ENCODE measurements at regions not wholly inside any gene's neighbourhood (a gene's known extent, or its start where the extent isn't known, plus 50 kb on each side); places are given as distances from the start of the nearest gene placed in this dataset.

DNA sequence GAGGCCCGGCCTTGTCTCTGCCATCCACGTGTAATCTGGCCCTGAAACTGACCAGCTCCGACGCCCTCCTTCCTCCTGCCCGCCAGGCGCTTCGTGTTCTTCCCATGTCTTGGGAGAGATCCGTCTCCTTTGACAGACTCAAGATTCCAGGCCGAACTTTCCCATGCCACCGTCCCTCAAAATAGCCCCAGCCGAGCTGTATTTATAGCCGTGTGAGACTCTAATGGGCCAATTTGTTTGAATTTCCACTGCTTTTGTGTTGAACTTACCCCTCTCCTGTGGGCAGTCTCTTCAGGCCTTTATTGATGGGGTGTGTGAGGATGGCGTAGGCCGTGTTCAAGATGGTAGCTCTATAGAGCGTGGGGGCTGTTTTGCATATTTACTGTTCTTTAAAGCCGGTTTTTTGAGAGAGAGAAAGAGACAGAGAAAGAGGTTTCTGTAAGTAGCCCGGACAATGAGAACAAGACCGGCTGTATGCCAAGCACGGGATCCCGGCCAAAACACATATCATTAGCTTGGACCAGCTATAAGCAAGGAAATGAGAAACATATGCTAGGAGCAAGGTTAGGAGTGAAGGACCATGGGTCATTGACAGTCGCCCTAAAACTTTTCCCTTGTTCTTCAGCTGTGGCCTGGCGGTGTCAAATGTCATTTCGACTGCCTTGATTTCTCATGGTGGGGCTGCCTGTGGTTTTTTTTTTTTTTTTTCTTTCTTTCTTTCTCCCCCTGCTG is 124.5 kb upstream of the ZFHX3 start:
- DNase-seq = no peak

DNA sequence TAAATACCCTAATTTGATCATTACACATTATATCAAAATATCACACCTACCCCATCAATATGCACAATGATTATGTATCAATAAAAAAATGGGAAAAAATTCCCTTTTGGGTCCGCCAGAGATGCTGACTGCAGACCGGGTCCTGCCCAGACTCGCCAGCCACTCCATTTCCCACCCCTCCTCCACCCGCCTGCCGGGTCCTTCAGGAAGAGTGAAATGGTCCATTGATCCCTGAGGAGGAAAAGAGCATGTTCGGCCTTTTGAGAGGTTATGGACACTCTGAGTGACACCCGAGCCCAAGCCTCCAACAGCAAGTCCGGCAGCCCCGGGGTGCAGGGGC is 123.9 kb upstream of the ZFHX3 start:
- DNase-seq = no peak

DNA sequence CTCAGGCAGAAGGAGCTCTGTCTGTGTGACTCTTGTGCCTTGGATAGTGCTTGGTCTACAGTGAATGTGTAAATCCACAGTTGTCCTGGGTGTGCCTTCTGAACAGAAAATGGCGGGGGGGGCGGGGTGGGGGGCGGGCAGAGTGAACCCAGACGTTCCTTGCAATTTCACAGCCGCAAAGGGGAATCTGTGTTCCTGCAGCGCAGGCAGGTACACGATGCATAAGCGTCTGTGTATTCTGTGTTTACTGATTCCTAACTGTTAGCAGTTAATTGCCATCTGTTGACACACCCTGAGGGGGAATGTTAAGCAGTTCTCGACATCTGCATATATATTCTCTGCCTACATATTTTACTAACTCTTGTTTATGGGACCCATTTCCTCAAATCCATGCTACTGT is 123.5 kb upstream of the ZFHX3 start:
- no peak for DNase-seq

DNA sequence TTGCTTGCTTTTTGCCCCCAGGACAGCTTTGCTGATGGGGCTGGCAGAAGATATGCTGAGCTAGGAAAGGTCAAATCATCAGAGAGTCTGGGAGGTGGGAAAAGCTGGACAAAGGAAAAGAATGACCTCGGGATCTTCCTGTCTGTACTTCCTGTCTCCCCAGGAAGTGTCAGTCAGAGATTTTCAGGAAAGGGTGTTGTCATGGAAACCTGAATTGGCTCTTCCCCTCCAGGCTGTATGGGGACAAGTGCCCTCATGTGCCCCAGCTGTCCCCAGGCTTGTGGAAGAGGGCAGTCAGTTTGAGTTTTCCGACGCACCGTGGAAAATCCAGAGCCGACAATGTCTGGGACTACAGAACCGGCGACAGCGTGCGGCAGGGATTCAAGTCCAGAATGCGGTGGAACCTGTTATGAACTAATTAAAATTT is 122.7 kb upstream of the ZFHX3 start:
- DNase-seq = no peak

DNA sequence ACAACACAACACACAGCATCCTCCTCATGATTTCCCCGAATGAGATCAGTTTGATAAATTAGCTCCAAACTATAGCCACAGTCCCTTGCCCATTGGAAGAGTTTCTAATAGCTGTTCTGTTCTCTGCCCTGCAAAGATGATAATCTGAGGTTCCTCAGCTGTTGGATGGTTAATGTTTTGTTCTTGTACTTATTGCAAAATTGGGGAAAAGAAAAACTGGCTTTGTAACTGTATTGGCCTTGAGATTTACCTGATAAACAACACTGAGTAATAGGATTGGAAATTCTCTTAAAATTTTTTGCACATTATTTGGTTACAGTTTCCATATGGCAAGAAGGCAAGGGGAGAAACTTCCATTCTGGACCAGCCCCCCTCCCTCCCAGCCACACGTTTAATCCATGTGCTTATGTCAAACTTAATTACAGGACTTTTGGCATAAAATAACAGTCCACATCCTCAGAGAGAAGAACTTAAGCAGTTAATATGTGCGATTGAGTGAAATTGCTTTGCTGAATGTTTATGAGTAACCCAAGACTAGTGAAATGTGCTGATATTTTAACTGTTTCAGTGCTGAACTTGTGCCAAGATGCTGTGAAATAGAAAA is 119.1 kb upstream of the ZFHX3 start:
- no peak for DNase-seq

DNA sequence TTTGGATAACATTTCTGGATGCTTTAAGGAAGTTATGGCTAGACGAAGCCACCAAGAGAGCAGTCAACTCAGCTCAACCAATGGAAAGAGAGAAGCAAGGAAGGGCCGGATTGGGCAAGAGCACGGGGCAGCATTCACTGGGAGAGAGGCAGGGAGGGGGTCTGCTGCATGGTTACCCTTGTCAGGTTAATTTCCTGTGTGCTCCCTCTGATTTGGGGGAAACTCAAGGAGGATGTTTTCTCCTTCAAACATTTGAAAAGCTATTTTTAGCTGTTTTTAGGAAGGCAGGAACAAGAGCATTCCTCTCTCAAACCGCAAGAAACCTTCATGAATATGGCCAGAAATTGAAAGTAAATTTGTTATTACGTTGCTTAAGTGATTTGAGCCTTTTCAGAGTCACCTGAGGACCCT is 118.5 kb upstream of the ZFHX3 start:
- DNase-seq = no peak

DNA sequence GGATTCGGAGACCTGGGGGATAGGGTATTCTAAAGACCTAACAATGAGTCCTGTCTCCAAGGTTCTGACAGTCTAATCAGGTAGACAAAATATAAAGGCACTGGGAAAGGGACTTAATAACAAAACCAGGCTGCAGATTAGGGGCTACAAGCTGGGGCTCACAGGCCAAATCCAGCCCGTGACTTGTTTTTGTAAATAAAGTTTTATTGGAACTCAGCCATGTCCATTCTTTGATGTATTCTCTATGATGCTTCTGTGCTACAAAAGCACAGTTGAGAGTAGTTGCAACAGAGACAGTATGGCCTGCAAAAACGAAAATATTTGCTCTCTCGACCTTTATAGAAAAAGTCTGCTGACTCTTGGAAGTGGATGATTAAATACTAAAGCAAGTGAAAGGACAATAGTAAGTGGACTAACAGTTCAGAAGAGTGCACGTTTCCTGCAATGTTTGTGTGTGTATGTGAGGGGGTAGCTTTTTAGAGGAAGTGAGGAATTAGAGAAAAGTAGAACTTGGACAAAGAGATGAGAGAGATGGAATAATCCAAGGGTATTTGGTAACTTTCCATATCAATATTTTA is 115.4 kb upstream of the ZFHX3 start:
- no peak for DNase-seq

DNA sequence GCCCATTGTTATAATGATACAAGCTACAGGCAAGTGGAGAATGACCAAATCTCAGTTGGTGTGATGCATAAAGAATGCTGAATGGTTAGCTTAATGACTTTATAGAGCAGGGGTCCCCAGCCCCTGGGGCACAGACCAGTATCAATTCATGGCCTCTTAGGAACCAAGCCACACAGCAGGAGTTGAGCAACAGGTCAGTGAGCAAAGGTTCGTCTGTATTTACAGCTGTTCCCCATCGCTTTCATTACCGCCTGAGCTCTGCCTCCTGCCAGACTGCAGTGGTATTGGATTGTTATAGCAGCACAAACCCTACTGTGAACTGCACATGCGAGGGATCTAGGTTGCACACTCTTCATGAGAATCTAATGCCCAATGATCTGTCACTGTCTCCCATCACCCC is 114.0 kb upstream of the ZFHX3 start:
- no peak for DNase-seq

DNA sequence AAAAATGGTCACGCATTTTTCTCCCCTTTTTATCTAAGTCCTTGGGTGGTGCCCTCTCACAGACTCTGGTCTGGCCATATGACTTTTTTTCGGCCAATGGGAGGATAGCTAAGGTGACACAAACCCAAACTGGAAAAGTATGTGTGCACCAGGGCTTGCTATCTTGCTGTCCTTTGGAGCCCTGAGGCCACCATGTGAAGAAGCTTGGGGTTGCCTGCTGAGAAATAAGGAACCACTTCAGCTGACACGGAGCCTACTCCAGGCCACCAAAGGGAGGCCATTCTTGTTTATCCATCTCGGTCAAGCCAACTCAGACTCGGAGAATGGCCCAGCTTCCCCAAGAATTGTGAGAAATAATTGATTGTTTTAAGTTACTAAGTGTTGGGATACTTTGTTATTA is 111.4 kb upstream of the ZFHX3 start:
- DNase-seq = no peak

DNA sequence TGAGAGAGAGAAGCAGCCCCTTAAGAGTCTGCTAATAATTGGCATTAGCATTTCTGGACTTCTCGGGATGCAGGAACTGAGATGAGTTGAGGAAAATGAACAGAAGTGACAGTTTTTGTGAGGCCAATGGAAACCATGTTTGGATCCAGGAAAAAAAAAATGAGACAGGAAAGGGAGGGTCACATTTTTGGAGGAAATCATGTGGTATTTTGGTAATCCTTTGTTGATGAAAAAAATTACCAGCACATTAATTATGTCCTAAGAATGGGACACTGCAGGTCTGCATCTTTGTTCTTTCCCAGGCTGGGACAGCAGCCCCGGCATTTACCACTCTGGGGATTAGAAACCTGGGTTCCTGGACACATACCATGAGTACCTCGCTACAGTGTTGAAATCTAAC is 109.9 kb upstream of the ZFHX3 start:
- DNase-seq = no peak

DNA sequence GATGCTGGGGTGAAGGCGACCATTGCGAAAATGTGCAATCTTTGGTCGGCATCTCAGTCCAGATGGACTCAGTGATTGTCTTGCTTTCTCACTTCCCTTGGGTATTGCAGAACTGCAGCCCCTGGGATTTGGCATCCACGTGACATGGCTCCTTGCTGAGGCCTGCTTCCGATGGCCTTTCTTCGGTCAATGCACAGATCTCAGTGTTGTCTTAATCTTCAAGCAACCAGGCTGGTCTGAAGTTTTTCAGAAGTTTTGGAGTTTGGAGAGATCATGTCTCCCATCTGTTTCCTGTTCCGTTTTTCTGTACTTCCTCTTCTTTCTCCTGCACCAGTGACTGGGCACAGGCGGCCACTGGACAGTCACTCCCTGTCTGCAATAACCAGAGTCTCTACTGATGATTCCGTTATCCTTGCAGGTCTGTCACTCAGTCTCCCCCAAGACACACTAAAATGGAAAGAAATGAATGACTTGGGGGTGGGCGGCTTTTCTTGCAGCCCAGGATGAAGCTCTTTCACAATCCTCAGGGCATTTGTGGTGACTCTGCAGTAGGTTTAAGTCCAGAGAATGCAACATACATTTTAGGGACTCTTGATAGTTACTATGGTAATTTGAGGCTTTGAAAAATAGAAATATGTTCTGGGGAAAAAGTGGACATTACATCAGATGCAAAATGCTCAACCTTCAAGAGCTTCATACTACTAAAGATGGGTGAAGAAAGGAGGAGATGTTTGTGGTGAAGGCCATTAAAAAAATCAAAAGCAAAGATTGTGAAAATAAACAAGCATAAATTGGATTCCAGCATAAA is 106.3 kb upstream of the ZFHX3 start:
- DNase-seq = no peak

DNA sequence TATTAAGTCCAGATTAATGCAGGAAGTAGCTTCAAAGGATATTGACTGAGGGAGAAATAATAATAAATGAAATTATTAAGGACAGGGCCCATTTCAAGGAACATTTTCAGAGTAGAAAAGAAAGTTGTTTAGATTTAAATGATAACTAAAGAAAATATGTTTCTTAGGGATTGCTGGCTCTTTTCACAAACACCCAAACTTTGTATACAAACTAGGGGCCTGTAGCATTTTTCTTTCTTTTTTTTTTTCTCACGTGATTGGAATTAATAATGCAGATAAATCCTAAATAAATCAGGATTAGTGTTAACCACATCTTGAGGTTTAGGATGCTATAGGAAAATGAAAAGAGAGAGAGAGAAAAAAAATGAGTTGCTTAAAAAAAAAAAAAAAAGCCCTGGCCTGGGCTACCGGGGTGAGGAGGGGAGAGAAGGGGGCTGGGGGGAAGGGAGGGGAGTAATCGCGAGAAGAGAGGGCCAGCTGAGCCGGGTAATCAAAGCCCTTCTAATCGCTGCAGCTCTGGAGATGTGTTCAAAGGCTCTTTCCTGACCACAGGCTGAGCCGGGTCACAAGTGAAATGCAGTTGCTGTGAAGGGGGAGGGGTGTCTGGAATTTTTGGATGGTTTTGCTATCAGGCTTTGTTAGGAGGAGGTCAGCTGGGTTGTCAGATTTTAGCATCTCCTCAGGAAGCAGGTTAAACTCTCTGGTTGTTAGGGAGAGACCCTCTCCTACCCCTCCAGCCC is 104.6 kb upstream of the ZFHX3 start:
- DNase-seq = no peak

DNA sequence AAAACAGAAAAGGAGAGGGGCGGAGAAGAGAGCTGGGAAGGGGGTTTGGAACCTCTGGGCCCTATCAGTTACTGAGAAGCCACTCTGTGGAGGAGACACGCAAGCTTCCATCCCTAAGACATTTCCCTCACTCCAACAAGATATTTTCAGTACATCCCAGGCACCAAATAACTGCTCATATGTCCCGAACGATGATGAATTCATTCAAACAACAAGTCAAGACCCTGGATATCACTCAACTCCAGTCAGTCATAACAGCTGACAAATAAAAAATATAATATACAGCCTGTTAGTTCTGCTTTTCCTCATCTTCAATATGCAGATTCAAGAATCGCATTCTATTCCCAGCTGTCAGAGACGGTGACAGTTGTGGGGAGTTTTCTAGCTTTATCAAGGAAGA is 104.0 kb upstream of the ZFHX3 start:
- DNase-seq = no peak

DNA sequence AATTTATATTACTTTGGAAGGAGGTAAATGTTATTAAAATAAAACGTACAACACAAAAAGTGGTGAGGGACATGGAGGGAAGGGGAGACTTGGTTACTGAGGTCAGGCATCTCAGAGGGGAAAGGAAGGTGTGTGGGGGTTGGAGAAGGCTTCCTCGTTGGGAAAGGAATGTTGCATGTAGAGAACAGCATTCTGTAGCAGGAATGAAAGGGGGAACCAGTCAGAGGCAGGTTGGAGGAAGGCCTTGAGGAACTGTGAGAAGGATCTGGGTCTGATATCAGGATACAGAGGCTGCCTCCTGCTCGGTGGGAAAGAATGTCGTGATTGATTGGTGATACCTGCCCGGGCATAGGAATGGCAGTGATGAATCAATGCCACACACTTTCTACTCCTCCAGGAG is 103.3 kb upstream of the ZFHX3 start:
- DNase-seq = no peak

DNA sequence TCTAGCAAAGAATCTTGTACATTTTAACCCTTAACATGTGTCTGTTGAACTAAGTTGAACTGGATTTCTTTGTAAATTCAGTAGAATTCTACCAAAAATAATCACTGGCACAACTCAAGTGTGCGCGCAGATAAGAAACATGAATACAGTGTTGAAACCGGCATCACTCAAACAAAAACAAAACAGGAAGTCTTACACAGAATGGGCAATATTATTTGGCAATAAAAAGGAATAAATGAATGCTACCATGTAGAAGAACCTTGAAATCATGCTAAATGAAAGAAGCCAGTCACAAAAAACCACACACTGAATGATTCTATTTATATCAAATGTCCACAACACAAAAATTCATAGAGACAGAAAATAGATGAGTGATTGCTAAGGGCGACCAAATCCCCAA is 102.9 kb upstream of the ZFHX3 start:
- no peak for DNase-seq

DNA sequence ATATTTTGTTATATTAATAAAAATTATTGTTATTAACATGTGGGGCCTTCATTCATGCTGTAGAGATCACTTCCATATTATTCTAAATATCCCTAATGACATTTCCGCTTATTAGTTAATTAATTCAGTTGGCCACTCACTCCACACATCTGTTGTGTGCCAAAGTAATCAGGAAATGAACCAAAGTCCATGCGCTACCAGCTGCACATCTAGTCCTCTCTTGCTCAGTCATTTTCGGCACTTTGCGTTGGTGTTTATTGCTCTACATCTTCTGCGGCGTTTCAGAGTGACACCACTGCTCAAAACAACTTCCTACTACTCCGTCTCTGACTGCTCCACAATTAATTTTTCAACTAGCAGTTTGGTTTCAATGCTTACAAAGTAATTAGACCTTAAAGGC is 101.4 kb upstream of the ZFHX3 start:
- no peak for DNase-seq

DNA sequence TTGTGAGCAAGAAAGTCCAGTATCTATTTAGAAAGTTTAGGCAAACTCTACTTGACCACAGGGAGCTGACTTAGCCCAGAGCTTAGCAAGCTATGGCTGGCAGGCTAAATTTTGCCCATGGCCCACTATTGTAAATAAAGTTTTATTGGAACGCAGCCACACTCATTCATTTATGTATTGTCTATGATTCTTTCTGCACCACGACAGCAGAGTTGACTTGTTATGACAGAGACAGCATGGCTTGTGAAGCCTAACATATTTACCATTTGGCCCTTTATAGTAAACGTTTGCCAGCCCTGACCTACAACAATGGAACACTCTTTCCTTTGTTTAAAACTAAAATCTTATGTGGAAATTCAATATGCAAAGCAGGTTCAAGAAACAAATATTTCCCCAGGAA is 100.0 kb upstream of the ZFHX3 start:
- no peak for DNase-seq

DNA sequence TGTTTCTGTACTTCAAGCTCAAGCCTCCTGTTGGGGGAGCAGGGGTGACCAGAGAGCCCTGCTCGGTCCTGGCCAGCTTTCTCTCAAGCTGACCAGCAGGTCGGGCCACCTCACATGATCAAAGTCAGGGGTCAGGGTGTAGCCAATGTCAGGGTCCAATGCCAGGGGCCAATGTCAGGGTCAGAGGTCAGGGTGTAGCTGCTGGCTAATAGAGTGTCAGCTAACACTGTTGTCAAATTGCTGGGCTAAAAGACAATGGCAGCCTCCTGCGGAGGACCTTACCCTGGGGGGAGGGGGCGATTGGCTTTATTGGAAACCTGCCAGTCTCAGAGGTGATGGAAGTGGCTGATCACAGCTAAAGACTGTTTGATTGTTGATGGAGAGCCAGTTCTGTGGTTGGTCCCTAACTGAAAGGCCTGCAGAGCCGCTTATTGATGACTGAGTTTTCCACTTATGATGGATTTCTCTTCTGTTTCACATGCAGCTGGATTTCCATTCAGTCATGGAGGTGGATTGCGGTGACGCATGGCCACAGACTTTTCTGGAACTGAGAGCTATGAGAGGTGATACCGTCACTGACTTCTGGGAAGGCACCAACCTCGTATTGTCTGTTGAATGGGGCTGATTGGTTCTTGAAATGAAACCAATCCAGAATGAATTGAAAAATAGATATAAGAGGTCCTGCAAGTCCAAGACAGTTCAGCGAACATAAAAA is 97.4 kb upstream of the ZFHX3 start:
- DNase-seq = no peak

DNA sequence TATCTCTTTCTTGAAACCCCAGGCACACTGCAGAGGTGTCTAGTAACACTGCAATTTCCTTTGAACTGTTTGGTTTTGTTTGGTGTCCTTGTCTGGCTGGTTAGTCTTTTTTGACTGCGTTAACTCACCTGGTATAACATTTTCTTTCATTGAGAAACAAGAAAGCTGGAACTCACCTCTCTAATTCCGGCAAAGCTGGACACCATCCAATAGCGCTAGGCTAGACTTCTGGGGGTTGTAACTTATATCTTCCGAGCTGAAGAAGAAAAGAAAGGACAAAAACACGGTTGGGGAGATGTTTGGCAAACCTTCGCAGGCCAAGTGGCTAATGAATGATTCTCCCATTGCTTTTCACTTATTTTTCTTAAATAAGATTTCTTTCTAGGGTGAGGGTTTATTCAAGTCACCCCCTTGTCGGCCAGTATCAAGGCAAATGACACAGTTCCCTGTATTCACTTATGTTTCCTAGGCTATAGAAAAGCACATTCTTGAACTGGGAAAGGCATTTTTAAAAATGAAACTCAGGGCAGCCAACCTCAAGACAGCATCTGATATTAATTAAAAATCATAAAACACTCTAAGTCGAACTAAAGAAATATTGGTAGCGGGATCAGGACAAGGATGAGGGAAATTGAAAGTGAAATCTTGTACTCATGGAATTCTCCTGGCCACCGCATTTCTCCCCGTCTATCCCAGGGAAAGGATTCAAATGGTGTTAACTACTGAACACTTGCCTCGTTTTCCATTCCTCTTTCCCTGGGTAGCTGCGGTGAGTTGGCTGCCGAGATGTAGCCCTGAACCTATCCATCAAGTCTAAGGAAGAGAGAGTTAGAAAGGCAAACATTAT is 95.9 kb upstream of the ZFHX3 start:
- DNase-seq = no peak

DNA sequence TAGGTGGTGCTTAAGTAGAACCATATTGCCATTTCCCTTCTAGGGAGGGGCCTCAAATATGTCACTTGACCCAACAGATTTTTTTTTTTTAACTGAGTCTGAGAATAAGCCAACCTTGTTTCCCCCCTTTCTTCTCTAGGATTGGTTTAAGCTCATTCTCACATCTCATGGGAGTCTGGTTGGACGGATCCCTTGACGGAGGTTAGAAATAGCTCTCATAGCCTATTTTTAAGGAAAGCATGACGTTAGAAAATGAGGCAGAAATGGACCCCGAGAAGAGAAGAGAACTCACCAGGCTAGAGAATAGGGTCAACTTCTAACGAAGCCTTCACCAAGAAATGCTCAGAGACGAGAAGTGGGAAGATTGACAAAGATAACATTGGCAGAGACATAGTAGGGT is 95.1 kb upstream of the ZFHX3 start:
- no peak for DNase-seq

DNA sequence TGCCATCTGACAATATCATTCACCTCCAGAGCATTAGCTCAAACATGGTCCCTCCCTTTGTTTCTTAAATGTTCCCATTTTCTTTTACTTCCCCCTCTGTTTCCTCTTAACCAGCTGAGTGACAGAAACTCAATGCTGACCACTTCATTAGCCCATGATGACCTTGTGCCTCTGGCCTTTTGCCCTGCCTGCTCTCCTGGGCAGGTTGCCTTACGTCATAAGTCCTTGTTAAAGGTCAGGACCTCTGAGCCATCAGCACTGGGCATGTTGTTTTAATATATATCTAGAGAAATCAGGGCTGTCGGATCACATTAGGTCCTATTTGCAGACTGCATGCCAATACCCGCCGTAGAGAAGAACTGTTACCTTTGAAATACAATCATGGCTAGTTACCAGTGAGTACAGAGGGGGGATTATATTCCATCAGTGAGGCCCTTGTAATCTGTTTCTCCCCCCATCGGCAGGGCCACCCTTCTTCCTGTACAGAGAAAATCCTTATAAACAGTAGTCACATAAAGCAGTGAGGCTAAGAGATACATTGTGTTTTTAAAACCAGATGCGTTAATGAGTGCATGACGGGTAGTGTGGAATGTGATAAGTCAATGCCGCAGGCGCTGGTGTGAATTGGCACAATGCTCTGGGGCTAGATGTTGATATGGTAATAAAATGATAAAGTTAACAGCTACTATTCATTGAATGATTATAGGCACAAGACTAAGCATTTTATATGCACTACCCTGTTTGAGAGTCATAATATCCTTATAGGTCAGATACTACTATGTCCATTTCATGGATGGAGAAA is 94.3 kb upstream of the ZFHX3 start:
- DNase-seq = no peak

Measured in stimulated activated naive CD4-positive, alpha-beta T cell treated with Interleukin-2 at 50 U/mL for 16 hours (primary cell).